Kidney capillary endothelial cell (primary cell): ENCODE measurements at regions not wholly inside any gene's neighbourhood (a gene's known extent, or its start where the extent isn't known, plus 50 kb on each side); places are given as distances from the start of the nearest gene placed in this dataset.
"Not testable (repeated sequence)": the region's sequence is repeated elsewhere in the genome, so short reads cannot be mapped to it uniquely, and the experiment has no call there.

Experiments used
- DNase-seq: peaks from one replicate; pipeline ENCODE4 v3.0.0-alpha.2; 2018; ENCODE audit warnings: low spot score

DNA sequence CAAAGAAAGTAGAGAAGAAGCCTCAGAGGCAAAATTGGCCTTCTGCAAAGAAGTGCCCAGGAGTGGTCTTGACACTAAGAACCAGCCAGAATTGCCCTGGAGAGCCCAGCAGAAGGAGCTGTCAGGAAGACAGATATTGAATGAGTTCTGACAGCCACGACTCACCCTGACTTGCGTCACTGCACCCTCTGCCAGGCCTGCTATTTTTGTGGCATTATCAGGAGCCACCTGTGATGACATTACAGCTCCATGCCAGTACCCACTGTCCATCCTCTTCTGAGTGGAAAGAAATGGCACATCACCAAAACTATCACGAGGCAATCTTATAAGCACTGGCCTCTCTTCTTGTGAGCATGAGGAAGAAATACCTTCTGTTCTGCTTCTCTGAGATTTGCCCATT is 67.7 kb downstream of the SMIM20 start:
- DNase-seq, result no peak

DNA sequence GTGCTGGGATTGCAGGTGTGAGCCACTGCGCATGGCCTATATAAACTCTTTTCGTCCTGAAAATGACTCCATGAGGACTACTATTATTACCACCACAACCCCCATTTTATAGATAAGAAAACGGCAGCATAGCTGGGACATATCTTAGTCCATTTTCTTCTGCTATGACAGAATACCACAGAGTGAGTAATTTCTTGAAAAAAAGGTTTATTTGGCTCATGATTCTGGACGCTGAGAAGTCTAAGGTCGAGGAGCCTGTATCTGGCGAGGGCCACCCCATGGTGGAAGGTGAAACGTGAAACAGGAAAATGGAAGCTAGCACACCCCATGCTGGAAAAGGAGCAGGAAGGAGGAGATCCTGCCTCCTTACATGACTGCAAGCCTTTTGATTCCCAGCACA is 68.9 kb downstream of the SMIM20 start:
- no peak for DNase-seq

DNA sequence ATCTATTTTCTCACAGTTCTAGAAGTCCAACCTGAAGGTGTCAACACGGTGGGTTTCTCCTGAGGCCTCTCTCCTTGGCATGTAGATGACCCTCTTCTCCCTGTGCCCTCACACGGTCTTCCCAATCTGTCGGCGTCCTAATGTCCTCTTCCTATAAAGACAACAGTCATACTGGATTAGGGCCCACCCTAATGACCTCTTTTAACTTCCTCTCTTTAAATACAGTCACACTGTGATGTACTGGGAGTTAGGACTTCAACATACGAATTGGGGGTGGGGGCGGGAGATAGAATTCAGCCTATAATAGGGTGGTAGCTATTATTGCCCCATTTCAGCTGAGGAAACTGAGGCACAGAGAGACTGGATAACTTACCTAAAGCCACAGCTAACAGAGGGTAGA is 70.2 kb downstream of the SMIM20 start:
- DNase-seq, result no peak

DNA sequence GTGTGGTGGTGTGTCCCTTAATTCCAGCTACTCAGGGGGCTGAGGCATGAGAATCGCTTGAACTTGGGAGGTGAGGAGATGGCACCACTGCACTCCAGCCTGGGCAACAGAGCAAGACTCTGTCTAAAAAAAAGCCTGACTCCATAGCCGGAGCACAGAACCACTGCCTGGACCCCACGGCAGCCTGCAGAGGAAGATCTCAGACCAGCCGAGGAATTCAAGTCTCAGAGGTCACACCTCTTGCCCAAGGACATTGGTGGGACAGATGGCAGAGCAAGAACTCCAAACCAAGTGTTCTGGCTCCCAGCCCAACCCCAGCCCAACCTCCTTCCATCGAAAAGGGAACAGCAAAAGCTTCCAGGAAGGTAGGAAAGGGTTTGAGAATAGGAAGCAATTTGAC is 70.8 kb downstream of the SMIM20 start:
- no peak for DNase-seq

DNA sequence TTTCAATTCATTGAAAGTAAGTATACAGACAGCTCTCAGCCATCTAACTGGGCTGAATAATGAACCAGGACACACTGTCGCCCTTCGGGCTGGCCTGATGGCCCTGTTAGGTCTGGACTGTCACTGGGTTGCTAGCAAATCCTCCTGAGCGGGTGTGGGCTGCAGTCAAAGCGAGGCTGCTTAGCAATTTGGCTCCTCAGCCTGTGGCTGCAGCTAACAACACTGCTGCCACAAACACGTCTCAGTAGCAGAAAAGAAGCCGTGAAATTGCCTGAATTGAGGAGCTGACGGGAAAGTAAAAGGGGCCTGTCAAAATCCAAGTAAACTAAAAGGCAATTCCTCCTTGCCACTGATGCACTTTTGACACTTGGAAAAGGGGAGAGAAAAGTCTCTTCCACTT is 72.8 kb downstream of the SMIM20 start:
- DNase-seq, result no peak

DNA sequence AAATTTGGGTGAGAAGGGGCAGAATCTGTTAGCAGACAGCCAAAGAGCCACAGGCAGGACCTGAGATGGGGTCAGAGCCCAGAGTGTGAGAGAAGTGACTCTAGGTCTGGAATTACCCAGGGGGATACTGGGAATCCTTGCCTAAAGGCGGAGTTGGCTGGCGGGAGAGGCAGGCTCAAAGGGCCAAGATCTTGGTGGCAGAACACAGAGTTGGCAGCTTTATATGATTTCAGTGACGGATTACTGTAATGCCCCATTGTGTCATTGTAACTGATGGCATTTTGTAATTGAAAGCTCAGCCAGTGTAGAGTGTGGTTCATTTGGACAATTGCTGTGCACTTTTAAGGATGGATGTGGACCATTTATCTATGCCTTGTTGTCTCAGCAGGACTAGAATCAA is 77.3 kb downstream of the SMIM20 start:
- no peak for DNase-seq

DNA sequence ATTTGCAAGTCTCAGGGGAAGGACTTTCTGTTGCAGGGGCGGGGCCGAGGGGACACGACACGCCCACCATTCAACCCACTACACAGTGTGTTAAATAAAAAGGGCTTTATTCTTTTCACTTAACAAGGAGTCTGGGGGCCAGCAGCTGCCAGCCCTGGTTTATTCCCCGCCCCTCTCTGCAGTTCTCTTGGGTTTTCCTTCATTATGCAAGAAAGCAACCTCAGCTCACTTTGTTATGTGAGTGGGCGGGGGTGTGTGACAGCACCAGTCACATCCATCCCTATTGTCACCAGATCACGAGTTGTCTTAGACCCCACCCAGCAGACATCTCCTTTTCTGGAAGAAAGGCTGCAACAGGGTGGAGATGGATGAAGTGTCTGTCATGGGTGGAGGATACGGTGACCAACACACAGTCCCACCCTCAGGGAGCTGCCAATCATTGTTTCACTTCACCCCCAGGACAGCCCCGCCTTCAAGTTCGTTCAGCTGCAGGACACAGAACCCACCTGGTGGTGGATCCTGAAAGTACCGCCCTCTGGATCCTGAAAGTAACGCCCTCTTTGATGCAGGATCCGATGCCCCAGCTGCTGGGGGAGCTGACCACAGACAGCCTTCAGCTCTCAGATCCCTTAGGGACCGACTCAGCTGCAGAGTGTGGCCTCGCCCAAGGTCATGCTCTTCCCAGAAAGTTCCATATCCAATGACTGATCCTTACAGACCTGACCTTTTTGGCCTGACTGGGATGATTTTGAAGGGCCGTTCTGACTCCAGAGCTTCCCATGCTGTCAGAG is 79.6 kb downstream of the SMIM20 start:
- DNase-seq, result no peak

DNA sequence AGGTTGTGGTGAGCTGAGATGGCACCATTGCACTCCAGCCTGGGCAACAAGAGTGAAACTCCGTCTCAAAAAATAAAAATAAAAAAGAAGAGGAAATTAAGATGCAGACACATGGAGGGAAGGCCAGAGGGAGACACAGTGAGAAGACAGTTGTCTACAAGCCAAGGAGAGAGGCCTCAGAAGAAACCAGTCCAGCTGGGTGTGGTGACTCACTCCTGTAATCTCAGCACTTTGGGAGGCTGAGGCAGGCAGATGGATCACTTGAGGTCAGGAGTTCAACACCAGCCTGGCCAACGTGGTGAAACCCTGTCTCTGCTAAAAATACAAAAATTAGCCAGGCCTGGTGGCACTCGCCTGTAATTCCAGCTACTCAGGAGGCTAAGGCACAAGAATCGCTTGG is 80.6 kb downstream of the SMIM20 start:
- DNase-seq, result not testable (repeated sequence)

DNA sequence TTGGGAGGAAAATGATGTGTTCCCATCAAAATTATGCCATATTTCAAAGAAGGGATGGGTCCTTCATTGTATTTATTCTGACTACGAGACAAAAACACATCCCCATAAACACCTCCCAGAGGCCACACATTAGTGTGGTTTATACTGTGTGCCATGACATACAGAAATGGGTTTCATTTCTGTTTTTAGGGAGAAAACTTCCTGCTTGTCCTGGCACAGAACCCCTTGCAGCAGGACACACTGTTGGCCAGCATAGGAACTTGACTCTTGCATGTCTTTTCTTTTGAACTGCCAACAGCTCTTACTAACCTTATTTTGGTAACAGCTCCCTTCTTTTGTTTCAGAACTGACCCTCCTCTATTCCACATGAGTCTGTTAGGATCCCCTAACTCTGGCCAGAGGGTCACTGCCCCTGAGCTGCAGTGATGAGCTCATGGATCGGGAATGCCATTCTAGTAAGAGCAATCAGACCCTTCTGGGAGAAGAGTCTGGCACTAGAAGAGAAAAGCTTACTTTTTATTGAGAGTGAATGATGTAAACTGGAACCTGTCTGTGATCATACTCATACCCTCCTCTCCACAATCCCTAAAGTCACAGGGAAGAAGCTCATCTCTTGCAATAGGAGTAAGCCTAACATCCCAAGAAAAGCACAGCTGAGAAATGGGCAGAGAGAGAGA is 86.4 kb downstream of the SMIM20 start:
- no peak for DNase-seq

DNA sequence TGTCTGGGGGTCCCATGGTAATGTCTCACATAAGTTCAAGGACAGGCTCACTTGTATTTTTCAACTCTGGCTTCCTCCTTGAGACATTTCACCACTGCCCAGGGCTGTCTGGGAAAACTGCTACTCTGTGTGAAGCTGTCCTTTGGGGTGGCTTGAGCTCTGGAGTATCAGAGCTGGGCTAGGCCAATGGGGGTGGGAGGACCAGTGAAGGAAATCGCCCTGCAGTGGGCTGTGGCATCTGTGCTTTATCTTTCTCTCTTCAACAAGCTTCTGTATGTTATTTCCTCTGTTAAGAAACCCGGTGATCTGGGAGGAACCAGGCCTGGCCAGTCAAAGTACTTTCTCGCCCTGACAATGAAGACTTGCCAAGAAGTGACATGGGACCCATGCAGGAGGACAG is 87.4 kb downstream of the SMIM20 start:
- DNase-seq, result no peak

DNA sequence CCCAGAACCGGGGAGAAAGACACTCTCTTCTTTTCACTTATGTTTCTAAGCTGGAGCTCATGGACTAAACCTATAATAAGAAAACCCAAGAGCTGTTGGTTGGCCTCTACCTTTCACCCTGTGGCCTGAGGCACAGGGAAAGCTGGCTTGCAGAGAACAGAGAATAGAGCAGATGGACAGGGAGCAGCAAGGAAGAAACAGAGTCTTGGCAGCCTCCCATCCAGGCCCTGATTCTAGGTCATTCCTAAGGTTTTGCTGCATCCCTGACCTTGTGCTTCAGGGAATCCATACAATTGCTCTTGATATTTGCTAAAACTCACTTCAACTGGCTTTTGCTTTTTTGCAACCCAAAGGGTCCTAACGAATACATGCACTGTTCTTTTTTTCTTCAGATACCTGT is 87.8 kb downstream of the SMIM20 start:
- no peak for DNase-seq

DNA sequence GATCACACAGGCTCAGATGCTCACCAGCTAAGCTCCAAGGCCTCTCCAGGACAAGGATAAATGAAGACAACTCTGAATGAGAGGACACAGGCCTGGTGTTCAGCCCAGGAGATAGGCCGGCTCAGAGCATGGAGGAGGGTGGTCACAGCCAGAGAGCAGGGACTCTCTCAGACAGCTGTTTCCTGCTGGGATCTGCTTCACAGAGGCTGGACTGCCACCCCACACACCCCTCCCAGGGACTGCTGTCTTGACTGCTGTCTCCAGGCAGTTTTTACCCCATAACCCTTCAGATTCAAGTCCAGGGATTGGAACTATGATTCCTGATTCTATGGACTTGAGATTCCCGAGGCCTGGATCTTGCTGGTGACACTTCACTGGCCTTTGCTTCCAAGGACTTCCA is 89.0 kb downstream of the SMIM20 start:
- no peak for DNase-seq

DNA sequence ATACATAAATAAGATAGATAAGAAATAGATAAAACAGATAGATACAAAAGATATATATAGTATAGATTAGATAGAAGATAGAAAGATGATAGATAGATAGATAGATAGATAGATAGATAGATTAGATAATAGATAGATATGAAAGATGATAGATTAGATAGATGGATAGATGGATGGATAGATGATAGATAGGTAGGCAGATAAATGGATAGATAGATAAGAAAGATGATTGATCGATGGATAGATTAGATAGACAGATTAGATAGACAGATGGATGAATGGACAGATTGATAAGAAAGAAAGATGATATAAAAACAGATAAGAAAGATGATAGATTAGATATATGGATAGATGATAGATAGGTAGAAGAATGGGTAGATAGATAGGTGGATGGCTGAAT is 90.3 kb downstream of the SMIM20 start:
- no peak for DNase-seq

DNA sequence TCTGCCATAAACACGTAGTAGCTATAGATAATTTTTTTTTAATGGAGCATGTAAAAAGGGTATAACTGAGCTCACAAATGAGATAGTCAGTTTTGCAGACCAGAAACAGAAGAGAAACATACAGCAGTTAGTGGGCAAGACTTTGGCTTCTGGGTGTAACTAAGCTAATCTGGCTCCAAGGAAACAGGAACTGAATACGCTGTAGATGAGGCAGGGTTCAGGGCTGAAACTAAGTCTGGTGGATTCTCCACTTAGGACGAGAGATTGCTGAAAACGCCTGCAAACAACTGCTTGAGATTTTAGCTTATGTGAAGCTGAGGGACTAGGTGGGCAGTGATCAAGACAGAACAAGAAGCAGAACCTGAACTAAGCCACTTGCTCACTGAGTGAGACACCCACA is 91.7 kb downstream of the SMIM20 start:
- no peak for DNase-seq

DNA sequence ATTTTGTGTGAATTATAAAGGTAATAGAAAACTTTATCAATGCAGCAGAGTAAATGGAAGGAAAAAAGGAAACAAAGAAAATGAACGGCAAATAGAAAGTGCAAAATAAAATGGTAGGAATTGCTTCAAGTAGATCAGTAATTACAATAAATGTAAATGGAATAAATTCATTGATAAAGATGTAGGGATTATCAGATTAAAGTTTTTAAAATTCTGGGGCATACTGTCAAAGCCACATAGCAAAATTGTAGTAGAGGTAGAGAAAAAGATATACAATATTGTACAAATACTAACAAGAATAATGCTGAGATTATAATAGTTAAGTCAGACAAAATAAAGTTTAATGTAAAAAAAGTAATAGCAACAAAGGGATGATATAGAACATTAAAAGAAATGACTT is 94.7 kb downstream of the SMIM20 start:
- DNase-seq, result no peak

DNA sequence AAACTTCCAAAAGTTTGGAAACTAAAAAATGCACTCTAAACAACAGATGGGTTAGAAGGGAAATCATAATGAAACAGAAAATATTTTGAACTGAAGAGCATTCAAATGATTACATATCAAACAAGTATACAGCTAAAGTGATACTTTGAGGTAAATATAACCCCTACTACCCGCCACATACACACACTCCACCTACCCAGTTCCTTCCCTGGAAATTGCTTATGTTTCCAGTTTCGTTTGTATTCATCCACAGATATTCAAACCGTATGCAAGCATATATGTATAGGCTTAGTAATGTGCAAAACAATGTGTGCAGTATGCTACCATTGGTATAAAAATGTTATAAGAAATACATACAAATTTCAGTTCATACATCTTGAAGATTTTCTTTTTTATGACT is 95.5 kb downstream of the SMIM20 start:
- no peak for DNase-seq

DNA sequence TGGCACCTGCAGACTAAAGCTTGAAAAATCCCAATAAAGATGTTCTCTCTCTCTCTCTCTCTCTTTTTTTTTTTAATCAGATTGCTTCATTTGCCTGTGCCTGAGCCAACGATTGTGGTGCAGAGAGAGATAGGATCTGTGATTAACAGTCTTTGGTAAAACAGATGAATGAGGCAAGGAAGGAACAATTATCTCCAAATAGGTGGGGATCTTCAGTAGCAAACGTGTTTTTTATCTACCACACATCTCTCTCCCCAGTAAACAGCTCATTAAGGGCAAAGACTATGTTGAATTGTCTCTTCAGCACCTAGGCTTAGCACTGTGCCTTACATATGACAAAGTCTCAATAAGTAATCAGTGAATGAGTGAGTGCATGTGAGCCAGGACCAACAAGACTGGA is 96.3 kb downstream of the SMIM20 start:
- DNase-seq, result no peak

DNA sequence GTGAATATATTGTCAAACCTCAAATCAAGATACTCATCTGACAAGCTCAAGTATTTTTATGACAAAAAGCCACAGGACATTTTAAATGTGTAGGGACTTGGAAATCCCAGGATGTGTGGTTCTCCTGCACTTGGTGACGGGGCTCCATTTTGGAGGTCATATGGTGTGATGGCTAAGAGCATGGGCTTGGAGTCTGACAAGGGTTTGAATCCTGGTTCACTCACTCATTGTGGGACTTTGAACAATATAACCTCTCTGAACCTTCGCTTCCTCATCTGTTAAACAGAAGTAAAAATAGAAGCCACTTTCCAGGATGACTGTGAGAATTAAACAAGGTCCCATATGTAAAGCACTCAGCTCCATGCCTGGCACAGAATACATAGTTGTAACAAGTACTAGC is 99.6 kb downstream of the SMIM20 start:
- no peak for DNase-seq

DNA sequence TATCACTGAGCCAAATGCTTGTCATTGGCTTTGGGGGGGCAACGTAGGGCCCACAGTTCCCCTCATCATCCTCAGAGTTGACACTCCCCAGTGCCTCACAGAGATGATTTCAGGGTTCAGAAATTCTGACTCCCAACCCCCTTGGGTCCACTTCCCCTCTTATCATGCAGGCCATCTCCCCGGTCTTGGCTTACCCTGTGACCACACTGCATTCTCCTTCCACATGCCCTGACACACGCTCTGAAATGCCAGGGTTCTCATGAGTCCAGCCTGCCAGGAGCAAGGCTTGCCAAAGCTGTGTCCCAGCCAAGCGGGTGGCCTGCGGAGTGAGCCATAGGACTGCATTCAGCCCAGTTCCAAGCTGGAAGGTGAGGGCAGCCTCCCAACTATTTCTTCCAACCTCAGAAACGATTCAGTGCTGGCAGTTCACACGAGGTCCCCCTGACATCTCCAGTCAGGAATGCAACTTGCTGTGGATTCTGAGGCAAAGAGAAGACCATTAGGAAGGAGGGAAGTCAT is 101.2 kb downstream of the SMIM20 start:
- no peak for DNase-seq

DNA sequence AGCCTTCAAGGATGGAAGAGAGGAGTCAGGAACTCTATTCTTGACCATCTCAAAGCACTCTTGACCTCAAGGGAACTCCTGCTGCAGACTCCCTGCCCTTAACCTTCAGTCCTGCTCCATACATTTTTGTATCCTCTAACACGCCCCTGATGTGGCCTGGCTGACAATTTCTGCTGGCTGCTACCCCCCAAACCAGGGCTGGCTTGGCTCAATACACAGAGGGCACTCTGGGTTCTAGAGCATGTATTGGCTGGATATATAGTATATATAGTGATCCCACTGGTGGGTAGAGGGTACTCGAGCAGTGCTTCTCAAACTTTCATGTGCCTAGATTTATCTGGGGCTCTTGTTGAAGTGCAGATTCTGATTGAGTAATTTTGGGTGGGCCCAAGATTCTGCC is 101.9 kb downstream of the SMIM20 start:
- no peak for DNase-seq

DNA sequence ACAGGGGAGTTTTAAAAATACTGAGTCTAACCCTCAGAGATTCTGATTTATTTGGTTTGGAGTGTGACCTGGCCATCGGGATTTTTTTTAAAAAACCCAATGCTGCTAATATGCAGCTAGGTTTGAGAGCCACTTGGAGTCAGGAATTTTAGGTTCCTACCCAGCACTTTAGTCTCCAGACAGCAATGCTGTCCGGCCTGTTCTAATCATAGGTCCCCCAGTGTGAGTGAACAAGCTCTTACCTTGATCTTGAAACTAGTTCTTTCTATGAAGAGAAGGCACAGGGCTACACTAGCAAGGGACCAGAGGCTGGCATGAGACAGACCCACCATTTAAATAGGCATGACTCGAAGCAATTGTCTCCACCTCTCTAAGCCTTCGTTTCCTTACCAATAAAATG is 103.5 kb downstream of the SMIM20 start:
- no peak for DNase-seq

DNA sequence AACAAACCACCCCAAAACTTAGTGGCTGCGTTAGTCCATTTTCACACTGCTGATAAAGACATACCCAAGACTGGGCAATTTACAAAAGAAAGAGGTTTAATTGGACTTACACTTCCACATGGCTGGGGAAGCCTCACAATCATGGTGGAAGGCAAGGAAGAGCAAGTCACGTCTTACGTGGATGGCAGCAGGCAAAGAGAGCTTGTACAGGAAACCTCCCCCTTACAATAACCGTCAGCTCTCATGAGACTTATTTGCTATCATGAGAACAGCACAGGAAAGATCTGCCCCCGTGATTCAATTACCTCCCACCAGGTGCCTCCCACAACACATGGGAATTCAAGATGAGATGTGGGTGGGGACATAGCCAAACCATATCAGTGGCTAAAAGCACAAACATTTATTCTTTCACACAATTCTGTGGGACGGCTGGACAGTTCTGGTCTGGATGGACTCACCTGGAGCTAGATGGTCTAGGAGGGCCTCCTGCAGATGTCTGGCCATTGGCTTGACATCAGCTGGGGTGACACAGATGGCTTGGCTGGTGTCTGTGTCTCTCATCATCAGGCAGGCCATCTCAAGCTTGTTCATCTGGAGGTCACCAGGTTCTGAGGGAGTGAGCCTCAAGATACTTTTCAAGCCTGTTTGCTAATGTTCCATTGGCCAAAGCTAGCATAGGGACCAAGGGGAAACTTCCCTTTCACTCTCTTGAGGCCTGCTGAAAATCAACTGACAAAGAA is 104.1 kb downstream of the SMIM20 start:
- DNase-seq, result not testable (repeated sequence)

DNA sequence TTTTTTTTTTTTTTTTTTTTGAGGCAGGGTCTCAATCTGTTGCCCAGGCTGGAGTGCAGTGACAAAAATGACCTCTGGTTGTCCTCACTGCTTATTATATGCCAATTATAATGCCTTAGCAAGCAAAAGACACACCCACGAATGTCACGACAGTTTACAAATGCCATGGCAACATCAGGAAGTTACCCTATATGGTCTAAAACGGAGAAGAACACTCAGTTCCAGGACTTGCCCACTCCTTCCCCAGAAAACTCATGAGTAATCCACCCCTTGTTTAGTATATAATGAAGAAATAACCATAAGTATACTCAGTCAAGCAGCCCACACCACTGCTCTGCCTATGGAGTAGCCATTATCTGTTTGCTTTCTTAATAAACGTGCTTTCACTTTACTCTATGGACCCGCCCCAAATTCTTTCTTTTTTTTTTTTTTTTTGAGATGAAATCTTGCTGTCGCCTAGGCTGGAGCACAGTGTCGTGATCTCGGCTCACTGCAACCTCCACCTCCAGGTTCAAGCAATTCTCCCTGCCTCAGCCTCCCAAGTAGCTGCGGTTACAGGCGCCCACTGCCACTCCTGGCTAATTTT is 106.2 kb downstream of the SMIM20 start:
- DNase-seq, result no peak
